C4-2B (cell line): ENCODE measurements at regions not wholly inside any gene's neighbourhood (a gene's known extent, or its start where the extent isn't known, plus 50 kb on each side); places are given as distances from the start of the nearest gene placed in this dataset.

ENCODE experiments used
- CTCF ChIP-seq: fragments of 450-650 bp; conservative IDR thresholded peaks from 2 replicates; pipeline ENCODE4 v1.5.1; 2017; ENCODE audit warnings: mild to moderate bottlenecking
- ZFX ChIP-seq: fragments of 450-650 bp; IDR thresholded peaks from 2 replicates; pipeline ENCODE4 v1.6.1; 2017

GRCh38 chr6:71463061-71463460, 174.4 kb downstream of the OGFRL1 start:
- TF ChIP-seq CTCF, result no peak
- no peak for TF ChIP-seq ZFX
